ENCODE measurements at regions not wholly inside any gene's neighbourhood (a gene's known extent, or its start where the extent isn't known, plus 50 kb on each side); places are given as distances from the start of the nearest gene placed in this dataset.

- H3K27me3 ChIP-seq (ENCODE audit: insufficient read depth) = no peaks in the 10 kb centered on the region
- H3K36me3 ChIP-seq (replicated peaks in 1 of 2; ENCODE audit: control insufficient read depth in 1 of 2, insufficient read depth in 2 of 2, low read length in 1 of 2) = no peaks in the 10 kb centered on the region
- POLR2A ChIA-PET = no interaction called here
- no peak overlapping the region for H3K4me2 ChIP-seq
- 9% methylated on average over 1 of the region's 1 CpG for WGBS (ENCODE audit: low lambda C conversion rate)
- H3K79me2 ChIP-seq (ENCODE audit: insufficient read depth) = no peaks in the 10 kb centered on the region
- H3K4me3 ChIP-seq (ENCODE audit: low read depth in 2 of 2, low read length in 1 of 2) = no peak overlapping the region
- no peak overlapping the region for H2AFZ ChIP-seq (ENCODE audit: low read depth)
- no peaks in the 10 kb centered on the region for H3K4me1 ChIP-seq (ENCODE audit: control insufficient read depth in 1 of 2, insufficient read depth in 2 of 2, low read depth in 1 of 2, low read length in 1 of 2)
- CTCF ChIA-PET = interaction anchor here (1.9 to 2.0 kb wide), 2 partner anchors 12 to 13 kb away, joined by 4 to 6 read pairs; no protein-coding TSS in a partner anchor
- TF ChIP-seq RFX5 (IDR thresholded peaks at IDR 0.05; ENCODE audit: low read length) (no peak), TEAD4 (IDR thresholded peaks at IDR 0.05; ENCODE audit: borderline replicate concordance, insufficient read depth) (no peak), TCF12 (IDR thresholded peaks at IDR 0.05) (no peak), USF2 (IDR thresholded peaks at IDR 0.05; ENCODE audit: borderline replicate concordance, low read depth, low read length) (no peak), JUND (IDR thresholded peaks at IDR 0.05) (no peak), ZBTB33 (IDR thresholded peaks at IDR 0.05; ENCODE audit: borderline replicate concordance, low read depth) (no peak), GATA2 (CRISPR knock-in tag; IDR thresholded peaks at IDR 0.05) (no peak)
- no peaks in the 10 kb centered on the region for H3F3A ChIP-seq (replicated peaks; ENCODE audit: insufficient read depth)
- H3K9me3 ChIP-seq = peaks cover 10% of the 10 kb centered on the region; the same call in 1 of the 2 replicates
- no peak overlapping the region for H3K27ac ChIP-seq (ENCODE audit: low read depth in 2 of 2, low read length in 1 of 2)
- no peaks in the 10 kb centered on the region for H4K20me1 ChIP-seq (ENCODE audit: insufficient read depth)
- H3K9ac ChIP-seq = no peak overlapping the region
- no peaks in the 10 kb centered on the region for H3K9me2 ChIP-seq
- no peak for DNase-seq
These were observed 92.6 kb downstream of the ZNF486 start for GRCh38 chr19:20259615-20260014.

GRCh38 chr19:20256606-20257005 lies 89.6 kb downstream of the ZNF486 start:
- no peaks in the 10 kb centered on the region for H3K36me3 ChIP-seq (replicated peaks in 1 of 2; ENCODE audit: control insufficient read depth in 1 of 2, insufficient read depth in 2 of 2, low read length in 1 of 2)
- H3K27me3 ChIP-seq (ENCODE audit: insufficient read depth) = no peaks in the 10 kb centered on the region
- no peaks in the 10 kb centered on the region for H3K9me2 ChIP-seq
- no peak overlapping the region for H3K9ac ChIP-seq
- no peak overlapping the region for H3K4me3 ChIP-seq (ENCODE audit: low read depth in 2 of 2, low read length in 1 of 2)
- TF ChIP-seq TCF12 (IDR thresholded peaks at IDR 0.05) (no peak), FOXJ3 (CRISPR knock-in tag; IDR thresholded peaks at IDR 0.05) (no peak), RFX5 (IDR thresholded peaks at IDR 0.05; ENCODE audit: low read length) (no peak), RXRA (IDR thresholded peaks at IDR 0.05; ENCODE audit: borderline replicate concordance, low read depth) (no peak), SIN3A (IDR thresholded peaks at IDR 0.05; ENCODE audit: borderline replicate concordance, low read depth, low read length) (no peak), EP300 (IDR thresholded peaks at IDR 0.05; ENCODE audit: borderline replicate concordance in 1 of 2, low read depth in 1 of 2, low read length in 1 of 2) (no peak), YY1 (IDR thresholded peaks at IDR 0.05; ENCODE audit: low read depth) (no peak), GABPA (IDR thresholded peaks at IDR 0.05; ENCODE audit: low read depth) (no peak), REST (IDR thresholded peaks at IDR 0.05; ENCODE audit: low read depth, low read length) (no peak), RCOR1 (IDR thresholded peaks at IDR 0.05; ENCODE audit: low read length) (no peak), USF1 (IDR thresholded peaks at IDR 0.05; ENCODE audit: borderline replicate concordance, low read depth) (no peak), FOSL2 (IDR thresholded peaks at IDR 0.05; ENCODE audit: borderline replicate concordance, low read depth) (no peak)
- H3F3A ChIP-seq (replicated peaks; ENCODE audit: insufficient read depth) = no peaks in the 10 kb centered on the region
- POLR2A ChIA-PET = interaction anchor here (0.8 kb wide), 1 partner anchor 743 kb away, joined by 3 read pairs; no protein-coding TSS in a partner anchor
- H3K79me2 ChIP-seq (ENCODE audit: insufficient read depth) = no peaks in the 10 kb centered on the region
- H2AFZ ChIP-seq (ENCODE audit: low read depth) = no peak overlapping the region
- H3K9me3 ChIP-seq = peaks cover 10% of the 10 kb centered on the region; the same call in 1 of the 2 replicates
- H3K4me1 ChIP-seq (ENCODE audit: control insufficient read depth in 1 of 2, insufficient read depth in 2 of 2, low read depth in 1 of 2, low read length in 1 of 2) = no peaks in the 10 kb centered on the region
- H3K27ac ChIP-seq (ENCODE audit: low read depth in 2 of 2, low read length in 1 of 2) = no peak overlapping the region
- H3K4me2 ChIP-seq = no peak overlapping the region
- CTCF ChIA-PET = no interaction called here
- 85% methylated on average over 2 of the region's 2 CpGs for WGBS (ENCODE audit: low lambda C conversion rate)
- DNase-seq = no peak
- H4K20me1 ChIP-seq (ENCODE audit: insufficient read depth) = no peaks in the 10 kb centered on the region

All from SK-N-SH (cell line).